Cerebellar cortex (tissue), 1 donor: ENCODE measurements at regions not wholly inside any gene's neighbourhood (a gene's known extent, or its start where the extent isn't known, plus 50 kb on each side); places are given as distances from the start of the nearest gene placed in this dataset.

ENCODE experiments used
- DNase-seq: peaks from one replicate; pipeline ENCODE4 v3.0.0-alpha.2; 2015; ENCODE audit warnings: low spot score

GRCh38 chr10:117424883-117425649, 49.8 kb upstream of the PDZD8 start:
- no peak for DNase-seq
